Mucosa of descending colon (tissue), 3 donors: ENCODE measurements at regions not wholly inside any gene's neighbourhood (a gene's known extent, or its start where the extent isn't known, plus 50 kb on each side); places are given as distances from the start of the nearest gene placed in this dataset.

Experiments used
- ATAC-seq: fragments of 200-7000 bp; cut with Tn5 transposase; one replicate; pipeline ENCODE4 v1.9.1; 2020; ENCODE audit warnings: mild to moderate bottlenecking, moderate library complexity
- DNase-seq, 3 donors: peaks; one replicate each; pipeline ENCODE4 v3.0.0-alpha.2; 2020
- H3K36me3 ChIP-seq: fragments of 200-600 bp; one replicate; pipeline ENCODE4 v1.8.0; 2021; ENCODE audit warnings: low read depth, mild to moderate bottlenecking
- H3K4me1 ChIP-seq: fragments of 200-600 bp; one replicate; pipeline ENCODE4 v1.8.0; 2021; ENCODE audit warnings: low read depth, mild to moderate bottlenecking
- H3K4me3 ChIP-seq: fragments of 200-600 bp; one replicate; pipeline ENCODE4 v1.8.0; 2021; ENCODE audit warnings: mild to moderate bottlenecking
- H3K9me3 ChIP-seq: fragments of 200-600 bp; one replicate; pipeline ENCODE4 v1.8.0; 2021; ENCODE audit warnings: mild to moderate bottlenecking
- CTCF ChIP-seq: fragments of 200-600 bp; IDR thresholded peaks from one replicate; pipeline ENCODE4 v1.8.0; 2022; ENCODE audit warnings: antibody characterized with exemption, mild to moderate bottlenecking
- intact Hi-C, 2 donors: fragments of 100-400 bp; cut with DNase I in 1 of 2; cut with micrococcal nuclease in 1 of 2; formaldehyde crosslinking; loops; one replicate each; pipeline versions ENCODE4 v1.11.0 to v1.11.1; 2022; cut with DNase I, micrococcal nuclease
- donor health status: DM: no; HTN: no; CAD: no; lungs with moderate emphysema.
- donor health status: DM: no; HTN: no; CAD: no.
- donor health status: DM: no; HTN: yes; CAD: no.

GRCh38 chr5:158142156-158142555 is 283.2 kb upstream of the CLINT1 start:
- intact Hi-C loops: no loop called here
- Histone ChIP-seq H3K4me3 (no peak overlapping the region), H3K9me3 (no peaks in the 10 kb centered on the region), H3K4me1 (no peaks in the 10 kb centered on the region), H3K36me3 (no peaks in the 10 kb centered on the region)
- ATAC-seq (no peak), DNase-seq (no peak)
- TF ChIP-seq CTCF: no peak

GRCh38 chr5:158140120-158140731 is 281.3 kb upstream of the CLINT1 start:
- no peak for ATAC-seq
- intact Hi-C loops: no loop called here
- Histone ChIP-seq H3K36me3 (no peaks in the 10 kb centered on the region), H3K9me3 (no peaks in the 10 kb centered on the region), H3K4me1 (no peaks in the 10 kb centered on the region), H3K4me3 (no peak overlapping the region)
- TF ChIP-seq CTCF: no peak
- peak in 1 of 3 donors; percentile 4 for DNase-seq

- Histone ChIP-seq H3K36me3 (no peaks in the 10 kb centered on the region), H3K9me3 (no peaks in the 10 kb centered on the region), H3K4me1 (no peaks in the 10 kb centered on the region), H3K4me3 (no peak overlapping the region)
- TF ChIP-seq CTCF: no peak
- DNase-seq (no peak), ATAC-seq (no peak)
- intact Hi-C loops: no loop called here
Observed at GRCh38 chr5:158139161-158139560, 280.2 kb upstream of the CLINT1 start.

- H3K4me3 ChIP-seq: no peak overlapping the region
- no peak for ATAC-seq
- no peaks in the 10 kb centered on the region for H3K36me3 ChIP-seq
- intact Hi-C loops: no loop called here
- peak in 1 of 3 donors; percentile 27 for DNase-seq
- no peaks in the 10 kb centered on the region for H3K4me1 ChIP-seq
- H3K9me3 ChIP-seq: no peaks in the 10 kb centered on the region
- no peak for TF ChIP-seq CTCF
Observed at GRCh38 chr5:158135682-158136179, 276.8 kb upstream of the CLINT1 start.

GRCh38 chr5:158133369-158133768 is 274.4 kb upstream of the CLINT1 start:
- no peaks in the 10 kb centered on the region for H3K9me3 ChIP-seq
- H3K36me3 ChIP-seq: no peaks in the 10 kb centered on the region
- no peaks in the 10 kb centered on the region for H3K4me1 ChIP-seq
- no peak for TF ChIP-seq CTCF
- DNase-seq: no peak
- H3K4me3 ChIP-seq: no peak overlapping the region
- intact Hi-C loops: no loop called here
- ATAC-seq: no peak

- peak; percentile 20 for ATAC-seq
- H3K4me3 ChIP-seq: no peak overlapping the region
- no peaks in the 10 kb centered on the region for H3K9me3 ChIP-seq
- TF ChIP-seq CTCF: no peak
- H3K36me3 ChIP-seq: no peaks in the 10 kb centered on the region
- intact Hi-C loops: no loop called here
- DNase-seq: no peak
- H3K4me1 ChIP-seq: no peaks in the 10 kb centered on the region
Observed at GRCh38 chr5:158127536-158127935, 268.6 kb upstream of the CLINT1 start.
